Stimulated activated CD4-positive, alpha-beta T cell treated with anti-CD3 and anti-CD28 coated beads, Interleukin-1b, Interleukin-23, amount 100 ng/mL, for 4 hours (primary cell): ENCODE measurements at regions not wholly inside any gene's neighbourhood (a gene's known extent, or its start where the extent isn't known, plus 50 kb on each side); places are given as distances from the start of the nearest gene placed in this dataset.

ENCODE experiments used
- DNase-seq, 2 donors: peaks; one replicate each; pipeline ENCODE4 v3.0.0-alpha.2; 2020; ENCODE audit warnings: low read depth in 2 of 2

DNA sequence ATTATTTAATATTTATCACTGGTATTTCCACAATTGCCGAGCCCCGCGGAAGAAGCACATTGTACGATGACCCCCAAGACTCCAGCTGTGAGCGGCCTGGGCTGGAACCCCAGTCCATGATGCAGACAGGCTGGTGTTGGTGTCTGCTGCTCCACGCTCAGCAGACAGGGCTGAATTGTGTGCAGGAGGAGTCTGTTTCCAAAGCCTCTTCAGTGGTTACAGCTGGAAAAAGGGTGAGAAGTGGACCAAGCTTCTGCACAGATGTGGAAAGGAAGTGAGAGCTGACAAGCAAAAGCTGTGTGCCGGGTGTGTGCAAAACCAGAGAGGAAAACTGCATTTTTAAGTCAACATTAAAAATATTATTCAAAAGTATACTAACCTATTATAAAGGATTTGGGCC is 500.4 kb downstream of the GALR1 start:
- no peak for DNase-seq

DNA sequence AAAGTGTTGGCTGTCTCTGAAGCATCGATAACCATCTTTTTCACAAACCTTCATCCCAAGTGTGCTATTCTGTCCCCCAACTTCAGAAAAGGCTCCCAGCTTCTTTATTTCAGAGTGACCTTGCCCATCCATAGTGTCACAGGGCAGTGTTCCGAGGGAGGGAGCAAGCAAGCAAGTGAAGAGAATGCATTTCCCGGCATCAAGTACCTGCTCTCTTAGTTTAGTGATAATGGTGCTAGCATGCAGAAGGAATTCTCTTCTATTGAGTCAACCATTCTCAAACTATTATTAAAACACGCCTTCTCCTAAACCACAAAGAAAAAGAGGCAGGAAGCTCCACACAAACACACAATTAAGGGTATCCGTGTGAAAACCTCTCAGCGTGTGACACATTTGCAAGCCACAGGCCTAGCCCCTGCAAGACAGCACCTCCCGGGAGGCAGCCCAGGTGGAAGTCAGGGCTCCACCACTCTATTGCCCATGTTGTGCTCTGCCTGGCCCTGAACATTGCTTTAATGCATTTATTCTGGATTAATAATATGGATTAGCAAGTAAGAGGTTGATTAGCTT is 504.9 kb downstream of the GALR1 start:
- no peak for DNase-seq

DNA sequence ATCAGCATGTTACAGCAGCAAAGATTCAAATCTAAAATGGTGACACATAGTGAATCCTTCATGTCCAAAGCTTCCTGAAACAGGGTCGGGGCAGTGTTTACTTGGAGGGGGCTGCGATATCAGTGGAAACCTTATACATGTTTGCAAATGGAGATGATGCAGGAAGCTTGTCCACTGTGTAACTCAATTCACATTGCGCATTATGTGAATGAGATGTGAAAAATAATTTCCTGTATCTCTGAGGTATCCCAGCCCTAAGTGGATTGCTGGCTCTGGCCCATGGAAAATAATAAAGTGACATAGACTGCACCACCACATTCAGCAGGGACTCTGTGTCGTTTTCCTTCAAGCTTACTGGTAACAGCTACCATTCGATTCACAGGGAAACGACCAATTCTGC is 505.5 kb downstream of the GALR1 start:
- no peak for DNase-seq

DNA sequence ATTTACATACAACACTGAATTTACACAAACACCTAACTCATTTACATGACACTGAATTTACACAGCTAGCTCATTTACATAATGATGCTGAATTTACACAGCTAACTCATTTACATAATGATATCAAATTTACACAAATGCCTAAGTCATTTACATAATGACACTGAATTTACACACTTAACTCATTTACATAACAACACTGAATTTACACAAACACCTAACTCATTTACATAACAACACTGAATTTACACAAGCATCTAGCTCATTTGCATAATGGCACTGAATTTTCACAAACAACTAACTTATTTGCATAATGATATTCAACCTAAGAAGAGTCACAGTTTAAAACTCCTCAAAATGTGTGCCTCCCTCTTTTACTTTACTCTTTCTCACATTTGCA is 511.7 kb downstream of the GALR1 start:
- no peak for DNase-seq

DNA sequence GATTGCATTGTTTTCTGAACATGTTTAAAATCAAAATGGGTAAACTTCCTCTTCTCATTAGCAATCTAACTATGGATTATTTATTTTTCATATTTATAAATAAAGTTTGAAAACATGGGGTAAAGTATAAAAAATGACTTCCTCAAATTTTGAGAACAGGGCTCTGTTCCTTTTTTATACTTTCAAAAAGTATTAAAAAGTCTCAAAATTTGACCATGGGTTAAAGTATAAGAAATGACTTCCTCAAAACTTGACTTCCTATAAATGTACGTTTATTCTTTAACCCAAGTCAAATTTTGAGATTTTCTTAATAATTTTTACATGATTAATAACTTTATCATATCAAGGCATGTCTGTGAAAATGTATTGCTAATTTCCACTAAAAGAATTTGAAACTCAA is 512.4 kb downstream of the GALR1 start:
- no peak for DNase-seq

DNA sequence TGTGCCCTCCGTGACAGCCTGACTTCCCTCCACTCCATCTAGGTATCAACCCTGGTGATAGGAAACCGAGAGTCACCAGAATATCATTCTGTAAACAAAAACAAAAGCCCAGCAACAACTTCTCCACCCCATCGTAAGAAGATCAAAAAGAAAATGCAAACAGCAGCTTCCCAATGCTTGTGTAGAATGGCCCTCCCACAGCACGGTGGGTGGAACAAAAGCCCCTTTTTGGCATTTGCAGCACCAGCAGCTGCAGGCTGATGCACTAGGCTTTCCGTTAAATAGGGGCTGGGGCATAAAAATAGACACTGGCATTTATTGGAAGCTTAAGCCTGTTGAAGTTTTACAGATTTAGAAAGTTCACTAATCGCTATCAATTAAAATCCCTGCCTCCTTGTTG is 513.0 kb downstream of the GALR1 start:
- DNase-seq, result no peak

DNA sequence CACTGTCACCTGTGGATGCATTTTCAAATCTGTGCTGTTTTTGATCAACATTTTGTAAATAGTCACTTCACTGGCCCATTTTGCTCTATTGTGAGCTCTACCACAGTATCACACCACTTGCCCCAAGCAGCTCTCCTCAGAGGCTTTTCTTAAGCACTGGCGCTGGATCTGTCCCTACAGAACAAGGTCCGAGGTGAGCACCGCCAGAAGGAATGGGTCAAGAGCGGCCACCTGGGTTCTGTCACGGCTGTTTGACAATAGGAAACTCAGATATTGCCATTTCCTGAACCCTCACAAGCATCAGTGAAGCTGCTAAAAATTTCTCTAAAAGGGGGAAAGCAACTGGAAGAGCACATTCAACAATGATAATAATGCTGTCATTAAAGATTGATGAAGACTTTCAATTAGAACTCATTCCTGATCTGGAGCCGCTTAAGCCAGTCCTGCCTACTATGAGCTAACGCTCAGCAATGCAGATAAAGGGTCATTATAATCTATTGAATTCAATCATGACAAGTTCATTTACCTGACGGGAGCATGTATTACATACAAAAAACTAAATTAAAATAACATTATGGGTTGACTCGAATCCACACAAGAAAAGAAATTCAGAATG is 514.0 kb downstream of the GALR1 start:
- no peak for DNase-seq

DNA sequence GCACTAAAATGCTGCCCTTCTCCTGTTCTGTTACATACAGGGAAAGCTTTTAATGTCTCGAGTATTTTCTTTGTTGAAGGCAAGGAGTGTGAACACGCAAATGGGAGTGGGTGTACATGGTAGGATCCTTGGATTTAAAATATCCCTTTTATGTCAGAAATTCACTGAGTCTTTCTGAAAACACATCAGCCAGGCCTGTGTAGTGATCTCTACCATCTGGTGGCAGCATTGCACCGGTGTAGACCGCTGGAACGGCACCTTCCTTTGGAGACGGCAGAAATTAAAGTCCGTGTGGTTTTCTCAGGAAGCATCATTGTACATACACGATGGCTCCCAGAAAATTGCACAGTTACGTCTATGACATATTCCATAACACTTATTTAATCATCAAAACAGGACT is 515.8 kb downstream of the GALR1 start:
- DNase-seq, result no peak

DNA sequence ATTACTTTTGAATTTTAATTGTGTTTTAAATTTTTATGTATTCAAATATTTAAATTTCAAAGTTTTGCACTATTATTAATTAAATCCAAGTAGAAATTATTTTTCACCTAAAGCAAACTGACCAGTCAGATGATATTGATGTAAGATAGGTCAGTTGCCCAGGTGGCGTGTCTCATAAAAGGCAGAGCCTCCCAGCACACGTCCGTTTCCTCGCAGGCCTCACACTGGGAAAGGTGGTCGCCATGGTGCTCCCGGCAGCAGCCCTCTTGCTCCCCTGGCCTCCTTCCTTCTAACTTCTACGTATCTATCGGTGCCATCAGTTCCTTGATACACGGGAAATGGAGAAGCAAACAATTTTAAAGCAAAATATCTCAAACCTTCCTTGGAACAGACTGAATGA is 516.8 kb downstream of the GALR1 start:
- no peak for DNase-seq

DNA sequence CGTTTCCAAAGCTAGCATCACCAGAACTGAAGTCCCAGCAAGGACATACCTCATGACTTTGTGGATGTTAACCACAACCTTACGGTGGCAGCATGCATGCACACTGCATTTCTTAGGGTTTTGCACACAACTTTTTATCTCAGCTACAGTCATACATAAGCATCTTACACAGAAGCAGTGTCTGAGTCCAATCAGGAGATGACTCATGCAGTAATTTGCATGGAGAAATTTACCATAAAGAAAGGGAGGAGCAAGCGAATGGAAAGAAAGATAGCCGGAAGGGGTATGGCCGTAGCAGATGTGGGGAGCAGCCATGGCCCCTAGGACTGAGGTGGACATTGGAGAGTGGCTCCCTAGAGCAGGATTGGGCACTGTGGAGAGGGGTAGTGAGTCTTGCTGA is 522.5 kb downstream of the GALR1 start:
- no peak for DNase-seq

DNA sequence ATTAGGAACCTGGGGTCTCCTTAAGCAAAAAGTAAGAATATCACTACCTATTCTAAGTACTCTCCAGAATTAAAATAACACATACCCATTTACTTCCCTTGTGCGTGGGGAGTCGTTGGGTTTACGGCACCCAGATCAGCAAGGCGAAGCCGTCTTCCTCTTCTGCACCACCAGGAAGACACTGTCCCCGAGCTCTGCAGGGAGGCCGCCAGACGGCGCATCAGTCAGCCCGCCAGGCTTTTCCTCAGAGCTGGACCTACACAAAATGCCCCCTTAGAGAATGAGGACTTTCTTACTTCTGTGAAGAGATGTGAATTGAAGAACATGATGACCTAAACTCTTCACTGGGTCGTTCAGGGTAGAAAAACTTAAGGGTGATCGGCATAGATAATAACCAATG is 526.5 kb downstream of the GALR1 start:
- DNase-seq, result no peak

DNA sequence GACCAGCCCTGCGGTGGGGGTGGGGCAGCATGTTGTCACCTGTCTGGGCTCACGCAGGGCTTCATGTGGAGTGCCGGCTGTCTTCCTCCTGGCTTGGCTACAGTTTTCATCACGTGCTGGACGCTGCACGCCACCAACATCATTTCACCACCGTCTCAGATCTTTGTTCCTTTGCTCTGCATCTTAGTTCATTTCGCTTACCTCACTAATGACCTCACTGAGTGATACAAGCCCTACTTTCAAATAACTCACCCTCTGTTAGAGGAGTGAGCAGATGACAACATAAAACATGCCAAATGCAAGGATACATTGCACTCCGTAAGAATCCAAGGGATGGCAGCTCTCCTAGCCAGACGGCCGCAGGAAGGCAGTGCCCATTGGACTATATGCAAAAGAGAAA is 527.5 kb downstream of the GALR1 start:
- no peak for DNase-seq

DNA sequence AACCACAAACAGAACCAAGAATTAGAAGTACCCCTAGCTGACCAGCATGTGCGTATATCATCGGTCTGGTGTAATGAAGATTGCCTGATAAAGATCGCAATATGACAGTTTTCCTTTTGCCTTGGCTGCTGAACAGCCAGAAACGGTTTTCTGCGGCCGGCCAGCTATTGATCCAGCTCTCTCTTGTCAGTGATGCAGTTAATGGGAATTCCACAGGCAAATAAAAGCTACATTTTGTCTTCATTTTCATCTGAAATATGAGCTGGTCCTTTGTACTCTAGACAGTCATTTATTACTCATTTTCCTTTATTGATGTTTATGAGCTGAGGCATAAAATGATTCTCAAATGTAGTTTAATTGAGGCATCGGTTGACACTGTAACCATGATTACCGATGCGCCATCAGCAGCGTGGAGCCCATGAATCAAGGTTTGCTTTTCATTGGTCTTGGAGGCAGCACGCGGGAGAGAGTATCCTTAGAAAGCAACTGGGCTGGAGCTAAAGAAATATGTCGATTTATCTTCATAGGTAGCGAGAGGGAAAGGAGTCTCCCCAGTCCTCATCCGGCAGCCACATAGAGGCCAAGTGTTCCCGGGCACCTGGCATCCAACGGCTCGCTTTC is 535.2 kb downstream of the GALR1 start:
- DNase-seq, result no peak

DNA sequence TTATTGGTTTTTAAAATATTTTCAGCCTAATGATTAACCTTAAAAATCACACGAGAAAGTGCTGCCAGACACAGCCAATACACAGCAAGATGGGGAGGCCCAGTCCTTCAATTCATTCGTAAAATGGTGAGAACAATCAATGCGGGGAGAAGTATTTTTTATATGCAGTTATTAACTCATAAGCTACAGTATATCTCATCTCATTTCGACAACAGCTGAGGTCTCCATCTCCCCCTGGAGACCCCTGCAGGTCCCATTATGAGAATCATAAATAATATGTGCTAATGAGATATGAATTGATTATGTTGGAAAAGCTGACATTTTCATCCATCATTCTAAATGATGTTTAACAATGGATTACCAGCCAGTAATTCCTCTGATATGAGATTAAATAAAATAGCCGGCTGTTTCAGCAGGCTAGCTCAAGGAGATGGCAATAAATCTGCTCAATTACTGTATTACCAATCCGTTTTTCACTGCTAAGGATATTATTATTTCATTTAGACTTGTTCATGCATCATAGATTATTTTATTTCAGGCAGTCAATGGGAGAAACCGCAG is 535.8 kb downstream of the GALR1 start:
- DNase-seq, result no peak

DNA sequence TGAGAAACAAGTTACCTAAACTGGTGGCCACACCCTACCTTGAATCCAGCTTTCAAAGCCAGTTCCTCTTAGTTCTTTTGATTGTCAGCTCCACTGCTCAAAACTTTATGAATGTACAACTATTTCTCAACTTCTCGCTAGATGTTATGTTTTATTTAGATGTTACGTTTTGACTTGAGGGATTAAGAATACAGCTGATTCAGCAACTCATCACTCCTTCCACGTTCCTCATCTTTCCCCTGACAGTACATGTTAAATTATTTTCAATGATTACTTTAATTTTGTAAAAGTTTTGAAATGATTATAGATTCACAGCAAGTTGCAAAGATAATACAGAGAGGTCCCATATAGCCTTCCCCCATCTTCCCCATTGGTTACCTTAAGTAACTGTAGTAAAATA is 553.4 kb downstream of the GALR1 start:
- DNase-seq, result no peak

DNA sequence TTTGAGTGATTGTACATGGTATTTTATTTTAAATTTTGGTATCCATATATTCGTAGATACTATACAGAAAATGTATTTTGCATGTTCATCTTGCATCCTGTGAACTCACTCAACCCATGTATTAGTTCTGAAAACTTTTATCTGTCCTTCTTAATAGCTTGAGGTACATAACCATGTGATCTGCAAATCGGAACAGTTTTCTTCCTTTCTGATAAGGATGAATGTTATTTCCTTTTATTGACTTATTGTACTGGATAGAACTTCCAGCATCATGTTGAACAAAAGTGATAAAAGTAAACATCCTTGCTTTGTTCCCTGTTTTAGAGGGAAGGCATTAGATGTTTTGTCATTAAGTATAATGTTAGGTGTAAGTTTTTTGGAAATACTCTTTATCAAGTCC is 554.7 kb downstream of the GALR1 start:
- no peak for DNase-seq

DNA sequence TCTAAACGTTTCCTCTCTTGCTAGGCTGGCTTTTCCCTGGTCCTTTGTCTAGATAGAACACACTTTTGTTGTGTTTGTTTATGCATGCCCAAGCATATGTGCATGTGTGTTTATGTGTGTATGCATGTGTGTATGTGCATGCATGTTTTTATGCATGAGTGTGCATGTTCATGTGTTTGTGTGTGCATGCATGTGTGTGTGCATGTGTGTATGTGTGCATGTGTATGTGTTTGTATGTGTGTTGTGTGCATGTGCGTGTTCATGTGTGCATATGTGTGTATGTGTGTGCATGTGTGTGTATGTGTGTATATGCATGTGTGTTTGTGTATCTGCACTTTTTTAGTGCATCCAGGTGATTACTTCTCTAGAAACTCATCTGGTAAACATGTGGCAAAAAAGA is 558.0 kb downstream of the GALR1 start:
- no peak for DNase-seq

DNA sequence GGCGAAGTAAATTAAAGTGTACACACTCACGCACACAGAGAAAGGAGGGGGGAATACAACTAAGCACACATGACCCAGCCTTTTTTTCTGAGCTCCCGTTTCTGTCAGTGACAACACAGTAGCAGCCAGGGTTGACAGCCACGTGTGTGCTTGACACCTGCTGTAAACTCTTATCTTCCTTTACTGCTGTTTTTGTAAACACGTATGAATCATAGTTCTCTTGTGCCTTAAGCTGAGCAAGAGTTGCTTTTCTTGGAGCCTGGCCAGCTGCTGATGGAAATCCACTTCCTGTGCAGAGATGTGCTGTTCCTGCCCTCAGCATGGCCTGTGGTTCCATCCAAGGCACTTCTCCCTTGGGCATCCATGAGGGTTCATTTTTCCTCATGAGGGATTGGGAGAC is 561.9 kb downstream of the GALR1 start:
- DNase-seq, result no peak

DNA sequence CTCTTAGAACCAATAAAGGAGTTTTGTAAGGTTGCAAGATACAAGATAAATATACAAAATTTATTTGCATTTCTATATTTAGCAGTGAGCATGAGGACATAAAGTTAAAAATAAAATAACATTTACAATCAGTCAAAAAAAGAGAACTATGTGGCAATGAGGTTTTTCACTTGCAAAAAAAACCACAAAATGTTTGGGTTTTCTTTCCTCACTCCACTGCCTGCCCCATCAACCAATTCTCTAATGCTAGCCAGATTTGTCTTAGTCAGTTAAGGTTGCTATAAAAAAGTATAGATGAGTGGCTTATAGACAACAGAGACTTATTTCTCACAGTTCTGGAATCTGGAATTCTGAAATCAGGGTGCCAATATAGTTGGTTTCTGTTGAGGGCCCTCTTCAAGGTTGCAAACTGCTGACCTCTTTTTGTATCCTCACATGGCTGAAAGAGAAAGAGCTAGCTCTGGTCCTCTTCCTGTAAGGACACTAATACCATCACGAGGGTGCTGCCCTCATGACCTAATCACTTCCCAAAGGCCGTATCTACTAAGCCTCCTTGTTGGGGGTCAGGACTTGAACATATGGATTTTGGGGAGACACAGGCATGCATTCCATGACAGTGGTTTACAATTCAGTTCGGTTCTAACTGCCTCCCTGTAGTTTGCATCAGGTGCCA is 566.2 kb downstream of the GALR1 start:
- no peak for DNase-seq

DNA sequence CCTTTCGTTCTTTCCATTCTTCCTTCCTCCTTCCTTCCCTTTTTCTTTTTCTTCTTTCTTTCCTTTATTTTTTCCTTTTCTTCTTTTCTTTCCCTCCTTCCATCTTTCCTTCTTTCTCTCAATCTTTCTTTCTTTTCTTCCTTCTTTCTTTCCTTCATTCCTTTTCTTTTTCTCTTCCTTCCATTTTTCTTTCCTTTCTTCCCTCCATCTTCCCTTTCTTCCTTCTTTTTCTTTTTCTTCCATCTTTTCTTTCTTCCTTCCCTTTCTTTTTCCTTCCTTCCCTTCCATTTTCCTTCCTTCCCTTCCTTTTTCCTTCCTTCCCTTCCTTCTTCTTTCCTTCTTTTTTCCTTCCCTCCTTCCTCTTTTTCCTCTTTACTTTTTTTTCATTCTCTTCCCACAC is 568.7 kb downstream of the GALR1 start:
- DNase-seq, result no peak

DNA sequence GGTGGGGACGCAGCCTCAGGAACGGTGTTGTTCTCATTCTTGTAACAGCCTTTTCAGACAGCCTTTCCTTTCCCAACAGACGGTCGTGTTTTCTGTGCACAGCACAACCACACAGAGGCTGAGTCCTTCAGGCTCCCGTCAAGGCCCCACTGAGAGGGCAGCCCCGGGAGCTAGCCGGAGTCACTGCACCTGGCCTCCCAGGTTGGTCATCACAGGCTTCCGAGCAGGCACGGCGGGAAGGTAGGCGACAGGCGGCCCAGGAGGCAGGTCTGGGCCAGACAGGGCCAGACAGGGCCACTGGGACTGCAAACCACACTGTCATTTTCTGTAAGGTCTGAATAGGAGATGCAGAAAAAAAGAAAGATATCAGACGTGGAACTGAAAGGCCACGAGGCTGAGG is 570.8 kb downstream of the GALR1 start:
- DNase-seq, result no peak

DNA sequence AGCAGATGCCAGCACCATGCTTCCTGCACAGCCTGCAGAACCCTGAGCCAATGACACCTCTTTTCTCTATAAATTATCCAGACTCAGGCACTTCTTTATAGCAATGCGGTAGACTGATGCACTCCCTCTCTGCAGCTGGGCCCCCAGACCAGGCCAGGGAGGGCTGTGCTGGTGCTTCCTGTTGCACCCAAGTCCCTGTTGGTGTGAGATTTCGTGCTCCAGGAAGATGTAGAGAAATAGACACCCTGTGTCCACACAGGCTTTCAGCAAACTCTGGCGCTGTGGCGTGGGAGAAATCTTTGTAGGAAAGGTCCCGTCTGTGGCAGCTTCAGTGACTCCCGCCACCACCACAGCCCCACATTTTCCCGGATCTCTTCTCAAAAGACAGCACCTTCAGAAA is 572.2 kb downstream of the GALR1 start:
- DNase-seq, result no peak

DNA sequence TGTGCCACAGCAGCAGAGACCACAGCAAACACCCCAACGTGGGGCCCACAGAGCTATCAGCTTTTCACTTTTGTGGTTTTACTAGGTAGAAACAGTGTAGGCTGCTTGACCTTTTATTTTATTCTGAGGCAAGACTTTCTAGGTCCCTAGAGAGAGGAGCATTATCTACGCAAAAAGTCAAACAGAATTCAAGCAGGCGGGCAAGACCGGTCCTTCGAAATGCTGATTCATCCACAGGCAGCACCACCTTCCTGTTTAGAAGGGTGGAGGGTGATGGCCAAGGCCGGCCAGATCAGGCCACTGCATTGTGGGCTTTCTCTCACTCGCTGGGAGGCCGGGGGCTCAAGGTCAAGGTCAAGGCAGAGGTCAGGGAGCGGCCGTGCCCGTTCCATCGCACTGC is 573.0 kb downstream of the GALR1 start:
- DNase-seq, result no peak
